Mesothelial cell of epicardium (in vitro differentiated cells): ENCODE measurements at regions not wholly inside any gene's neighbourhood (a gene's known extent, or its start where the extent isn't known, plus 50 kb on each side); places are given as distances from the start of the nearest gene placed in this dataset.
"Not testable (repeated sequence)": the region's sequence is repeated elsewhere in the genome, so short reads cannot be mapped to it uniquely, and the experiment has no call there.

Source experiments
- DNase-seq, 2 experiments: peaks; one replicate each; pipeline ENCODE4 v3.0.0; 2021; ENCODE audit warnings: low spot score in 2 of 2; ENCODE audit not compliant: unreplicated experiment in 2 of 2
- H3K27ac Mint-ChIP-seq: 2 replicates; pipeline ENCODE4 v1.8.0; 2021; ENCODE audit warnings: mixed read lengths
- H3K27me3 Mint-ChIP-seq: 2 replicates; pipeline ENCODE4 v1.8.0; 2021; ENCODE audit warnings: low read depth, mixed read lengths
- H3K36me3 Mint-ChIP-seq: 2 replicates; pipeline ENCODE4 v1.8.0; 2021; ENCODE audit warnings: mixed read lengths
- H3K4me1 Mint-ChIP-seq: 2 replicates; pipeline ENCODE4 v1.8.0; 2021; ENCODE audit warnings: mixed read lengths
- H3K4me3 Mint-ChIP-seq: 2 replicates; pipeline ENCODE4 v1.8.0; 2021; ENCODE audit warnings: mild to moderate bottlenecking, moderate library complexity, mixed read lengths
- H3K9me3 Mint-ChIP-seq: 2 replicates; pipeline ENCODE4 v1.8.0; 2021; ENCODE audit warnings: mixed read lengths
- TF ChIP-seq, protein P1 (sequence below): fragments of 200-600 bp; sonication (generic); IDR thresholded peaks from one replicate; pipeline ENCODE4 v1.5.0; 2021; ENCODE audit warnings: antibody characterized with exemption; ENCODE audit not compliant: unreplicated experiment

- DNase-seq = no peak
- H3K36me3 Mint-ChIP-seq = no peaks in the 10 kb centered on the region
- no peak overlapping the region for H3K27ac Mint-ChIP-seq
- TF ChIP-seq, protein P1, sequence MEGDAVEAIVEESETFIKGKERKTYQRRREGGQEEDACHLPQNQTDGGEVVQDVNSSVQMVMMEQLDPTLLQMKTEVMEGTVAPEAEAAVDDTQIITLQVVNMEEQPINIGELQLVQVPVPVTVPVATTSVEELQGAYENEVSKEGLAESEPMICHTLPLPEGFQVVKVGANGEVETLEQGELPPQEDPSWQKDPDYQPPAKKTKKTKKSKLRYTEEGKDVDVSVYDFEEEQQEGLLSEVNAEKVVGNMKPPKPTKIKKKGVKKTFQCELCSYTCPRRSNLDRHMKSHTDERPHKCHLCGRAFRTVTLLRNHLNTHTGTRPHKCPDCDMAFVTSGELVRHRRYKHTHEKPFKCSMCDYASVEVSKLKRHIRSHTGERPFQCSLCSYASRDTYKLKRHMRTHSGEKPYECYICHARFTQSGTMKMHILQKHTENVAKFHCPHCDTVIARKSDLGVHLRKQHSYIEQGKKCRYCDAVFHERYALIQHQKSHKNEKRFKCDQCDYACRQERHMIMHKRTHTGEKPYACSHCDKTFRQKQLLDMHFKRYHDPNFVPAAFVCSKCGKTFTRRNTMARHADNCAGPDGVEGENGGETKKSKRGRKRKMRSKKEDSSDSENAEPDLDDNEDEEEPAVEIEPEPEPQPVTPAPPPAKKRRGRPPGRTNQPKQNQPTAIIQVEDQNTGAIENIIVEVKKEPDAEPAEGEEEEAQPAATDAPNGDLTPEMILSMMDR = no peak
- H3K27me3 Mint-ChIP-seq = no peaks in the 10 kb centered on the region
- no peak overlapping the region for H3K4me3 Mint-ChIP-seq
- H3K4me1 Mint-ChIP-seq = no peaks in the 10 kb centered on the region
- H3K9me3 Mint-ChIP-seq = peaks cover 24% of the 10 kb centered on the region
Observed at GRCh38 chr9:91008568-91008967, 206.9 kb downstream of the SYK start.

GRCh38 chr9:91011891-91012290, 210.3 kb downstream of the SYK start:
- no peak for DNase-seq
- H3K27me3 Mint-ChIP-seq = no peaks in the 10 kb centered on the region
- no peaks in the 10 kb centered on the region for H3K4me1 Mint-ChIP-seq
- no peak overlapping the region for H3K27ac Mint-ChIP-seq
- TF ChIP-seq, protein P1 = no peak
- no peaks in the 10 kb centered on the region for H3K36me3 Mint-ChIP-seq
- no peak overlapping the region for H3K4me3 Mint-ChIP-seq
- H3K9me3 Mint-ChIP-seq = peaks cover 17% of the 10 kb centered on the region

DNA sequence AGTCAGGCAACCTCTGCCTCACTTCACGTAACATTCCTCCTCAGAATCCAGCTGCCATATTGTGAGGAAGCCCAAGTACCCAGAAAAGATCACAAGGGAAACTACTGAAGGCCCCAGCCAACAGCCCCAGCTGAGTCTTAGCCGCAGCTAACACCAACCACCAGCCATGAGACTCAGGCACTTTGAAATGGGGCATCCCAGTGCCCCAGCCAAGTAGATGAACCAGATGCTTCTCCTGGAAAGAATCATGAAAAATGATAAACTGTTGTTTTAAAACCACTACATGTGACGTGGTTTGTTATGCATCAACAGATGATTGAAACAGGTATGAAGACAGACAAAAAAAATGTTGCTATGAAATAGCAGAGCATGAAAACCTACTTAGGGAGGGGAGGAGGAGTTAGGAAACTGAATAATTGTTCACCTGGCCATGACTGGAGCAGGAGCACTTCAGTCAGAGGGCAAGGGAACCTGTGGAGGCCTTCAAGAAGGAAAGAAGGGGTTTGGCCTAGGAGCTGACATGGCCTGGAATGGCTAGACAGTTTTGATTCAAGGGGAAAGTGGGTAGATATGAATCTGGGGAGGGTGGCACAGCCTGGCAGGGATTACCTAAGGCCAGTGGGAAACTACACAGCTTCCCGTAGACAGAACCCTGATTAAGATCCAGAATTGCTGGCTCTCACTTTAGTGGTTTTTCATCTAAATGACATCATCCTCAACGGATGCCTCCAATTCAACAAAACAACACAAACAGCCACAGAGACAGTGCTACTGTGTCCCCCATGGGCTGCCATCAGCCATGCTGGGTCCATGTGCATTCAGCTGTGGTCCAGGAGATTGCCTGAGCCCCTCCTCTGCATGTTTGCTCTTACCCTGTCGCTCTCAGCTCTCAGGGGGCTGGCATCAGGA, 211.6 kb downstream of the SYK start:
- no peaks in the 10 kb centered on the region for H3K27me3 Mint-ChIP-seq
- H3K4me1 Mint-ChIP-seq = no peaks in the 10 kb centered on the region
- TF ChIP-seq, protein P1 = no peak
- H3K27ac Mint-ChIP-seq = no peak overlapping the region
- DNase-seq = no peak
- H3K9me3 Mint-ChIP-seq = peaks cover 18% of the 10 kb centered on the region
- no peaks in the 10 kb centered on the region for H3K36me3 Mint-ChIP-seq
- no peak overlapping the region for H3K4me3 Mint-ChIP-seq

DNA sequence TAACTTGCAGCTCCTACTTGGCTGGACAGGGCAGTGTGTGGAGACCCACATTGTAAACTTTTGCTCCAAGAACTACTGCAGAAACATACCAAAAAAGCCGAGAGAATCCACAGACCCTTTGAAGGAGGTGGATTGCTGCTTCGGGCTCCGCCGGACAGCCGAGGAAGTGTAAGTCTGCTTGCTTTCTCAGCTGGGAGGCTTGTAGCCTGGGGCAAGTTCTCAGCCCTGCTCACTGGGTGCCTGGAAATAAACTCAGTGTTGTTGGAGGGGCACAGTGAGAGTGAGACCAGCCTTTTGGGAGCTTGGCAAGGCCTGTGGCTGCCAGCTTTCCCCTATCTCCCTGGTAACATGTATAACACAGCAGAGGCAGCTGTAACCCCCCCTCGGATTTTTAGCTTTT, 215.6 kb downstream of the SYK start:
- Mint-ChIP-seq H3K27ac (no peak overlapping the region), H3K36me3 (no peaks in the 10 kb centered on the region), H3K27me3 (peaks cover 4% of the 10 kb centered on the region), H3K4me1 (no peaks in the 10 kb centered on the region), H3K4me3 (no peak overlapping the region), H3K9me3 (peaks cover 35% of the 10 kb centered on the region)
- TF ChIP-seq, protein P1 = no peak
- DNase-seq = no peak

- not testable (repeated sequence) for H3K4me3 Mint-ChIP-seq, H3K27me3 Mint-ChIP-seq, H3K27ac Mint-ChIP-seq, H3K36me3 Mint-ChIP-seq, H3K4me1 Mint-ChIP-seq, DNase-seq
- peaks cover 35% of the 10 kb centered on the region for H3K9me3 Mint-ChIP-seq
Observed at GRCh38 chr9:91019871-91020270, 218.3 kb downstream of the SYK start.

DNA sequence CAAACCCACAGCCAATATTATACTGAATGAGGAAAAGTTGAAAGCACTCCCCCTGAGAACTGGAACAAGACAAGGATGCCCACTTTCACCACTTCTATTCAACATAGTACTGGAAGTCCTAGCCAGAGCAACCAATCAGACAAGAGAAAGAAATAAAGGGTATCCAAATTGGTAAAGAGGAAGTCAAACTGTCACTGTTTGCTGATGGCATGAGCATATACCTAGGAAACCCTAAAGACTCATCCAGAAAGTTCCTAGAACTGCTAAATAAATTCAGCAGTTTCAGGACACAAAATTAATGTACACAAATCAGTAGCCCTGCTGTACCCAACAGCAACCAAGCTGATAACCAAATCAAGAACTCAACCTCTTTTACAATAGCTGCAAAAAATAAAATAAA, 220.0 kb downstream of the SYK start:
- H3K9me3 Mint-ChIP-seq = peaks cover 35% of the 10 kb centered on the region
- DNase-seq, H3K4me1 Mint-ChIP-seq, H3K27me3 Mint-ChIP-seq, H3K4me3 Mint-ChIP-seq, H3K36me3 Mint-ChIP-seq, H3K27ac Mint-ChIP-seq: not testable (repeated sequence)
